OCI-LY7 (cell line): ENCODE measurements at regions not wholly inside any gene's neighbourhood (a gene's known extent, or its start where the extent isn't known, plus 50 kb on each side); places are given as distances from the start of the nearest gene placed in this dataset.

Experiments
- CTCF ChIP-seq: fragments of 200-600 bp; sonication (generic); conservative IDR thresholded peaks from 2 replicates; pipeline ENCODE4 v1.5.1; 2014; ENCODE audit warnings: mild to moderate bottlenecking, antibody characterized with exemption, low read length, moderate library complexity, mixed read lengths
- EZH2phosphoT487 ChIP-seq: fragments of 200-600 bp; sonication (generic); IDR thresholded peaks from 2 replicates; pipeline ENCODE4 v1.6.1; 2018; ENCODE audit warnings: low read depth, borderline replicate concordance, mild to moderate bottlenecking, mixed run types, antibody characterized with exemption, low read length, moderate library complexity, mixed read lengths

- TF ChIP-seq CTCF: no peak
- TF ChIP-seq EZH2phosphoT487: no peak
These were observed 72.2 kb downstream of the C9orf50 start for GRCh38 chr9:129548571-129549135.
